OCI-LY3 (cell line): ENCODE measurements at regions not wholly inside any gene's neighbourhood (a gene's known extent, or its start where the extent isn't known, plus 50 kb on each side); places are given as distances from the start of the nearest gene placed in this dataset.
"Not testable (repeated sequence)": the region's sequence is repeated elsewhere in the genome, so short reads cannot be mapped to it uniquely, and the experiment has no call there.

Experiments
- H2AFZ ChIP-seq: fragments of 200-600, 300-600 bp; shearing (Covaris generic); 2 replicates; pipeline ENCODE4 v1.6.0; 2014; ENCODE audit warnings: antibody characterized with exemption, low read depth, low read length
- H3K27ac ChIP-seq: fragments of 200-600, 300-600 bp; sonication (generic); 2 replicates; pipeline ENCODE4 v1.5.1; 2014; ENCODE audit warnings: mild to moderate bottlenecking, low read length, moderate library complexity, mixed read lengths
- H3K27me3 ChIP-seq: fragments of 200-600, 300-600 bp; sonication (generic); 2 replicates; pipeline ENCODE4 v1.6.1; 2014; ENCODE audit warnings: low read depth, low read length, mixed read lengths
- H3K36me3 ChIP-seq: fragments of 200-600, 300-600 bp; sonication (generic); replicated peaks from 2 replicates; pipeline ENCODE3; 2014; ENCODE audit warnings: low read depth, low read length, mixed read lengths
- H3K4me1 ChIP-seq: fragments of 300-600, 200-600 bp; sonication (generic); 2 replicates; pipeline ENCODE4 v1.6.1; 2014; ENCODE audit warnings: low read length, mixed read lengths
- H3K4me2 ChIP-seq: fragments of 200-600, 300-600 bp; sonication (generic); 2 replicates; pipeline ENCODE4 v1.6.1; 2014; ENCODE audit warnings: low read length, mixed read lengths
- H3K4me3 ChIP-seq: fragments of 300-600, 200-600 bp; sonication (generic); 2 replicates; pipeline ENCODE4 v1.5.1; 2014; ENCODE audit warnings: antibody characterized with exemption, mild to moderate bottlenecking, low read length, moderate library complexity
- H3K79me2 ChIP-seq: fragments of 300-600, 200-600 bp; shearing (Covaris generic); 2 replicates; pipeline ENCODE4 v1.6.1; 2014; ENCODE audit warnings: mild to moderate bottlenecking, low read length, mixed read lengths
- H3K9ac ChIP-seq: fragments of 300-600, 200-600 bp; shearing (Covaris generic); 2 replicates; pipeline ENCODE4 v1.6.0; 2014; ENCODE audit warnings: mild to moderate bottlenecking, low read length, moderate library complexity
- H3K9me3 ChIP-seq: fragments of 200-600, 300-600 bp; shearing (Covaris generic); 2 replicates; pipeline ENCODE4 v1.6.1; 2014; ENCODE audit warnings: low read length, mixed read lengths; ENCODE audit not compliant: insufficient read depth
- H4K20me1 ChIP-seq: fragments of 200-600, 300-600 bp; sonication (generic); 2 replicates; pipeline ENCODE4 v1.6.1; 2016; ENCODE audit warnings: low read length, mixed read lengths; ENCODE audit not compliant: insufficient read depth
- CTCF ChIP-seq: fragments of 200-600, 300-600 bp; sonication (generic); IDR thresholded peaks from 2 replicates; pipeline ENCODE4 v1.5.1; 2014; ENCODE audit warnings: antibody characterized with exemption, low read length, low read depth
- EZH2phosphoT487 ChIP-seq: fragments of 200-600 bp; shearing (Covaris generic); IDR thresholded peaks from 2 replicates; pipeline ENCODE4 v1.6.1; 2018; ENCODE audit warnings: antibody characterized with exemption, mixed run types, low read depth

- Histone ChIP-seq H3K36me3 (no peaks in the 10 kb centered on the region), H3K9me3 (no peaks in the 10 kb centered on the region), H3K4me2 (peak overlapping the region; percentile 76), H2AFZ (no peak overlapping the region), H3K4me3 (peak overlapping the region; percentile 51), H3K27me3 (no peaks in the 10 kb centered on the region), H4K20me1 (no peaks in the 10 kb centered on the region), H3K79me2 (peaks cover 20% of the 10 kb centered on the region), H3K9ac (peak overlapping the region; percentile 18; the same call in 1 of the 2 replicates), H3K4me1 (peaks cover 40% of the 10 kb centered on the region), H3K27ac (peak overlapping the region; percentile 1; the same call in 1 of the 2 replicates)
- TF ChIP-seq EZH2phosphoT487 (no peak), CTCF (no peak)
Measured at GRCh38 chr14:71400871-71401321, 493.6 kb downstream of the PCNX1 start.

- not testable (repeated sequence) for H3K9ac ChIP-seq, H3K36me3 ChIP-seq, H2AFZ ChIP-seq, H3K9me3 ChIP-seq, H3K4me2 ChIP-seq, H4K20me1 ChIP-seq, H3K27me3 ChIP-seq, H3K4me3 ChIP-seq, H3K27ac ChIP-seq
- Histone ChIP-seq H3K4me1 (peaks cover 39% of the 10 kb centered on the region), H3K79me2 (peaks cover 17% of the 10 kb centered on the region)
Measured at GRCh38 chr14:71402415-71402814, 495.2 kb downstream of the PCNX1 start.

- Histone ChIP-seq H3K9me3 (no peaks in the 10 kb centered on the region), H3K4me3 (no peak overlapping the region), H3K79me2 (peaks cover 10% of the 10 kb centered on the region), H3K27ac (no peak overlapping the region), H2AFZ (no peak overlapping the region), H3K9ac (no peak overlapping the region), H4K20me1 (no peaks in the 10 kb centered on the region), H3K36me3 (no peaks in the 10 kb centered on the region), H3K27me3 (no peaks in the 10 kb centered on the region), H3K4me2 (no peak overlapping the region), H3K4me1 (peaks cover 29% of the 10 kb centered on the region)
- no peak for TF ChIP-seq EZH2phosphoT487
- TF ChIP-seq CTCF, result no peak
Measured at GRCh38 chr14:71403656-71404055, 496.4 kb downstream of the PCNX1 start.

- TF ChIP-seq EZH2phosphoT487, result no peak
- no peaks in the 10 kb centered on the region for H3K36me3 ChIP-seq
- H3K27ac ChIP-seq, result no peak overlapping the region
- H3K4me2 ChIP-seq, result no peak overlapping the region
- H3K27me3 ChIP-seq, result no peaks in the 10 kb centered on the region
- peaks cover 10% of the 10 kb centered on the region for H3K4me1 ChIP-seq
- H4K20me1 ChIP-seq, result no peaks in the 10 kb centered on the region
- no peaks in the 10 kb centered on the region; the same call in 1 of the 2 replicates for H3K79me2 ChIP-seq
- H3K9me3 ChIP-seq, result no peaks in the 10 kb centered on the region
- H2AFZ ChIP-seq, result no peak overlapping the region
- no peak overlapping the region for H3K9ac ChIP-seq
- H3K4me3 ChIP-seq, result no peak overlapping the region
Measured at GRCh38 chr14:71405676-71406075, 498.4 kb downstream of the PCNX1 start.

- Histone ChIP-seq H3K36me3 (no peaks in the 10 kb centered on the region), H3K4me1 (peaks cover 6% of the 10 kb centered on the region), H3K4me2 (no peak overlapping the region), H3K27me3 (no peaks in the 10 kb centered on the region), H4K20me1 (no peaks in the 10 kb centered on the region), H3K9me3 (no peaks in the 10 kb centered on the region), H3K27ac (no peak overlapping the region), H3K4me3 (no peak overlapping the region), H3K79me2 (peaks cover 14% of the 10 kb centered on the region; the same call in 1 of the 2 replicates), H2AFZ (no peak overlapping the region), H3K9ac (no peak overlapping the region)
- TF ChIP-seq EZH2phosphoT487 (no peak), CTCF (no peak)
Measured at GRCh38 chr14:71408362-71409030, 501.2 kb downstream of the PCNX1 start.
